ENCODE measurements at regions not wholly inside any gene's neighbourhood (a gene's known extent, or its start where the extent isn't known, plus 50 kb on each side); places are given as distances from the start of the nearest gene placed in this dataset.

DNA sequence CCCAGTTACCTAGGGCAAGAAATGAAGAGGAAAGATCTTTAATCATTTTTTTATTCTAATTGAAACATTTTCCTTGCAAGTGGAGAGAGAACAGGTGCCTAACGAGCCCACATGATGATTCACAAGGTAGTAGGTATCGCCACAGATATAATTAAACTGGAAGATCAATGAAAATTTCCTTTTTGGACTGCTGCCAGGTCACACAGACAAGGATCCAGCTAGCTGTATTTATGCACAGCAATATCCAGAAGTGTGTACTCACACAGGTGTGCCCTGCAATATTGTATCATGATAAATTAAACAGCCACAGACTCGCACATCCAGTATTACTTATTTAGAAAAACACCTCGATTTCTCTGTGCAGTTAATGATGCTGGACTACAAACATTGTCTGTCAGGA, 294.0 kb upstream of the SMARCA2 start:
- H3K4me2 ChIP-seq (ENCODE audit: low read length), result no peak overlapping the region
- no peaks in the 10 kb centered on the region for H4K20me1 ChIP-seq (ENCODE audit: insufficient read depth)
- no peaks in the 10 kb centered on the region for H3K9me2 ChIP-seq (ENCODE audit: insufficient read depth, low read length)
- no peaks in the 10 kb centered on the region for H3K36me3 ChIP-seq (ENCODE audit: insufficient read depth, low read length)
- no peak overlapping the region for H3K9ac ChIP-seq (ENCODE audit: low read length)
- H3K9me3 ChIP-seq (ENCODE audit: low read length), result no peaks in the 10 kb centered on the region
- no peak for TF ChIP-seq CTCF (IDR thresholded peaks at IDR 0.05; ENCODE audit: poor library complexity, severe bottlenecking)
- TF ChIP-seq EZH2 (IDR thresholded peaks at IDR 0.05; ENCODE audit: borderline replicate concordance, insufficient read depth, low read length, poor library complexity, severe bottlenecking), result no peak
- TF ChIP-seq RAD21 (conservative IDR thresholded peaks at IDR 0.05), result no peak
- no peak for TF ChIP-seq EP300 (conservative IDR thresholded peaks at IDR 0.05; ENCODE audit: poor library complexity, severe bottlenecking)
- no peak for TF ChIP-seq POLR2AphosphoS5 (IDR thresholded peaks at IDR 0.05)
- TF ChIP-seq SMC3 (conservative IDR thresholded peaks at IDR 0.05; ENCODE audit: poor library complexity), result no peak
- no peak for TF ChIP-seq REST (IDR thresholded peaks at IDR 0.05; ENCODE audit: borderline replicate concordance)
- no peak for TF ChIP-seq MXI1 (conservative IDR thresholded peaks at IDR 0.05; ENCODE audit: poor library complexity, severe bottlenecking)
- no peak for TF ChIP-seq TAF1 (IDR thresholded peaks at IDR 0.05; ENCODE audit: low read depth)
- no peaks in the 10 kb centered on the region for H3K27me3 ChIP-seq (ENCODE audit: insufficient read depth, low read depth, low read length)
- H2AFZ ChIP-seq (ENCODE audit: low read depth, low read length), result no peak overlapping the region
- no peaks in the 10 kb centered on the region for H3F3A ChIP-seq (ENCODE audit: insufficient read depth, low read length, poor library complexity, severe bottlenecking)
- H3K79me2 ChIP-seq (replicated peaks; ENCODE audit: insufficient read depth, low read length), result no peaks in the 10 kb centered on the region
- no peak overlapping the region for H3K4me3 ChIP-seq (ENCODE audit: low read length)
- no peak overlapping the region for H3K27ac ChIP-seq (ENCODE audit: low read length)

GRCh38 chr9:1722404-1722803, 292.7 kb upstream of the SMARCA2 start:
- H3K36me3 ChIP-seq (ENCODE audit: insufficient read depth, low read length), result no peaks in the 10 kb centered on the region
- H3K27ac ChIP-seq (ENCODE audit: low read length), result no peak overlapping the region
- H2AFZ ChIP-seq (ENCODE audit: low read depth, low read length), result no peak overlapping the region
- H3K9me3 ChIP-seq (ENCODE audit: low read length), result no peaks in the 10 kb centered on the region
- no peaks in the 10 kb centered on the region for H3K27me3 ChIP-seq (ENCODE audit: insufficient read depth, low read depth, low read length)
- H3K79me2 ChIP-seq (replicated peaks; ENCODE audit: insufficient read depth, low read length), result no peaks in the 10 kb centered on the region
- TF ChIP-seq TAF1 (IDR thresholded peaks at IDR 0.05; ENCODE audit: low read depth), result no peak
- no peak for TF ChIP-seq EP300 (conservative IDR thresholded peaks at IDR 0.05; ENCODE audit: poor library complexity, severe bottlenecking)
- no peak for TF ChIP-seq SMC3 (conservative IDR thresholded peaks at IDR 0.05; ENCODE audit: poor library complexity)
- no peak for TF ChIP-seq EZH2 (IDR thresholded peaks at IDR 0.05; ENCODE audit: borderline replicate concordance, insufficient read depth, low read length, poor library complexity, severe bottlenecking)
- no peak for TF ChIP-seq MXI1 (conservative IDR thresholded peaks at IDR 0.05; ENCODE audit: poor library complexity, severe bottlenecking)
- no peak overlapping the region for H3K4me2 ChIP-seq (ENCODE audit: low read length)
- no peaks in the 10 kb centered on the region for H4K20me1 ChIP-seq (ENCODE audit: insufficient read depth)
- H3F3A ChIP-seq (ENCODE audit: insufficient read depth, low read length, poor library complexity, severe bottlenecking), result no peaks in the 10 kb centered on the region
- no peak overlapping the region for H3K9ac ChIP-seq (ENCODE audit: low read length)
- no peak overlapping the region for H3K4me3 ChIP-seq (ENCODE audit: low read length)
- H3K9me2 ChIP-seq (ENCODE audit: insufficient read depth, low read length), result no peaks in the 10 kb centered on the region

All from neural cell (in vitro differentiated cells).